ENCODE measurements at regions not wholly inside any gene's neighbourhood (a gene's known extent, or its start where the extent isn't known, plus 50 kb on each side); places are given as distances from the start of the nearest gene placed in this dataset.

DNA sequence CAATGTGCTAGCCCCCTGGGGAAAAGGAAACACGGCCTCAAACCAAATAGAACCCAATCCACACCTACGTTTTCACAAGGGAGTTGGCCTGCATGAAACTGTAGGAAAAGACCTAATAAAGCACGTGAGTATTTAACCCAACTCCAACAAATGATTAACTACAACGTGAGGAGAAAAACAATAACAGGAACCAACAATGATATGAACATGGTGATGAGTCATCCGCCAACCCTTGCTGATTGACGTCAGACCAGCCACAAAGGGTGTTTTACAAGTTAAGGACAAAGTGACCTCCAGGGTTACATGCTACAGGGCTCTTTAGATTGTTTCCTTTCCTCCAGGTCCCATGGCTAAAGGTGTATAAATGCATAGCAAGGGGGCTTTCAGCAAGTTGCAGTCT, 460.5 kb downstream of the COG6 start:
- TF ChIP-seq, protein P1, sequence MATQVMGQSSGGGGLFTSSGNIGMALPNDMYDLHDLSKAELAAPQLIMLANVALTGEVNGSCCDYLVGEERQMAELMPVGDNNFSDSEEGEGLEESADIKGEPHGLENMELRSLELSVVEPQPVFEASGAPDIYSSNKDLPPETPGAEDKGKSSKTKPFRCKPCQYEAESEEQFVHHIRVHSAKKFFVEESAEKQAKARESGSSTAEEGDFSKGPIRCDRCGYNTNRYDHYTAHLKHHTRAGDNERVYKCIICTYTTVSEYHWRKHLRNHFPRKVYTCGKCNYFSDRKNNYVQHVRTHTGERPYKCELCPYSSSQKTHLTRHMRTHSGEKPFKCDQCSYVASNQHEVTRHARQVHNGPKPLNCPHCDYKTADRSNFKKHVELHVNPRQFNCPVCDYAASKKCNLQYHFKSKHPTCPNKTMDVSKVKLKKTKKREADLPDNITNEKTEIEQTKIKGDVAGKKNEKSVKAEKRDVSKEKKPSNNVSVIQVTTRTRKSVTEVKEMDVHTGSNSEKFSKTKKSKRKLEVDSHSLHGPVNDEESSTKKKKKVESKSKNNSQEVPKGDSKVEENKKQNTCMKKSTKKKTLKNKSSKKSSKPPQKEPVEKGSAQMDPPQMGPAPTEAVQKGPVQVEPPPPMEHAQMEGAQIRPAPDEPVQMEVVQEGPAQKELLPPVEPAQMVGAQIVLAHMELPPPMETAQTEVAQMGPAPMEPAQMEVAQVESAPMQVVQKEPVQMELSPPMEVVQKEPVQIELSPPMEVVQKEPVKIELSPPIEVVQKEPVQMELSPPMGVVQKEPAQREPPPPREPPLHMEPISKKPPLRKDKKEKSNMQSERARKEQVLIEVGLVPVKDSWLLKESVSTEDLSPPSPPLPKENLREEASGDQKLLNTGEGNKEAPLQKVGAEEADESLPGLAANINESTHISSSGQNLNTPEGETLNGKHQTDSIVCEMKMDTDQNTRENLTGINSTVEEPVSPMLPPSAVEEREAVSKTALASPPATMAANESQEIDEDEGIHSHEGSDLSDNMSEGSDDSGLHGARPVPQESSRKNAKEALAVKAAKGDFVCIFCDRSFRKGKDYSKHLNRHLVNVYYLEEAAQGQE (IDR thresholded peaks at IDR 0.05; ENCODE audit: insufficient read depth in 1 of 2, low read depth in 2 of 2, low read length in 2 of 2), result no peak
- TF ChIP-seq POLR2AphosphoS5 (IDR thresholded peaks at IDR 0.05; ENCODE audit: low read depth, low read length), result no peak
- TF ChIP-seq TAF1 (IDR thresholded peaks at IDR 0.05; ENCODE audit: borderline replicate concordance, insufficient read depth, low read length), result no peak

GRCh38 chr13:40118337-40118736, 462.9 kb downstream of the COG6 start:
- TF ChIP-seq POLR2AphosphoS5 (IDR thresholded peaks at IDR 0.05; ENCODE audit: low read depth, low read length) (no peak), FOXP2 (optimal IDR thresholded peaks at IDR 0.05; ENCODE audit: borderline replicate concordance, extremely low read depth, extremely low read length, insufficient read depth) (no peak), SIN3A (IDR thresholded peaks at IDR 0.05; ENCODE audit: borderline replicate concordance, insufficient read depth, low read length) (no peak)

- no peak for TF ChIP-seq SIN3A (IDR thresholded peaks at IDR 0.05; ENCODE audit: borderline replicate concordance, insufficient read depth, low read length)
- TF ChIP-seq, protein P1 (IDR thresholded peaks at IDR 0.05; ENCODE audit: insufficient read depth in 1 of 2, low read depth in 2 of 2, low read length in 2 of 2), result no peak
- no peak for TF ChIP-seq POLR2AphosphoS5 (IDR thresholded peaks at IDR 0.05; ENCODE audit: low read depth, low read length)
- no peak for TF ChIP-seq FOXP2 (optimal IDR thresholded peaks at IDR 0.05; ENCODE audit: borderline replicate concordance, extremely low read depth, extremely low read length, insufficient read depth)
- TF ChIP-seq TAF1 (IDR thresholded peaks at IDR 0.05; ENCODE audit: borderline replicate concordance, insufficient read depth, low read length), result no peak
Measured at GRCh38 chr13:40119852-40120251, 464.4 kb downstream of the COG6 start.

DNA sequence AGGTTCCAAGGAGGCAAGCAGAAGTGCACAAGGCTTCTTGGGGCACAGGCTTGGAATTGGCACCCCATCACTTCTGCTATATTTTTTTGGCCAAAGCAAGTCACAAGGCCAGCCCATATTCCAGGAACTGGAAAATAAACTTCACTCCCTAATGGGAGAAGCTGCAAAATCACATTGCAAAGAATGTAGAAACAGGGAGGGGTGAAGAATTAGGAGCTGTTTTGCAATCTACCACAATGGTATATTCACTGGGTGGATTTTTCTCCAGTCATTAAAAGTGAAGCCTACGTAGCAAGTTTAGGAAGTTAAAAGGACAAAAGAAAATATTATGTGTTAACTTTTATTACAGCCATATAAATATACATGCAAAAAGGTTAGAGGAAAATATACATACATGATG, 464.8 kb downstream of the COG6 start:
- TF ChIP-seq, protein P1 (IDR thresholded peaks at IDR 0.05; ENCODE audit: insufficient read depth in 1 of 2, low read depth in 2 of 2, low read length in 2 of 2), result no peak
- no peak for TF ChIP-seq POLR2AphosphoS5 (IDR thresholded peaks at IDR 0.05; ENCODE audit: low read depth, low read length)
- no peak for TF ChIP-seq TAF1 (IDR thresholded peaks at IDR 0.05; ENCODE audit: borderline replicate concordance, insufficient read depth, low read length)
- no peak for TF ChIP-seq FOXP2 (optimal IDR thresholded peaks at IDR 0.05; ENCODE audit: borderline replicate concordance, extremely low read depth, extremely low read length, insufficient read depth)
- TF ChIP-seq SIN3A (IDR thresholded peaks at IDR 0.05; ENCODE audit: borderline replicate concordance, insufficient read depth, low read length), result no peak

GRCh38 chr13:40120781-40121180, 465.3 kb downstream of the COG6 start:
- TF ChIP-seq TAF1 (IDR thresholded peaks at IDR 0.05; ENCODE audit: borderline replicate concordance, insufficient read depth, low read length) (no peak), POLR2AphosphoS5 (IDR thresholded peaks at IDR 0.05; ENCODE audit: low read depth, low read length) (no peak), SIN3A (IDR thresholded peaks at IDR 0.05; ENCODE audit: borderline replicate concordance, insufficient read depth, low read length) (no peak), FOXP2 (optimal IDR thresholded peaks at IDR 0.05; ENCODE audit: borderline replicate concordance, extremely low read depth, extremely low read length, insufficient read depth) (no peak)
- TF ChIP-seq, protein P1 (IDR thresholded peaks at IDR 0.05; ENCODE audit: insufficient read depth in 1 of 2, low read depth in 2 of 2, low read length in 2 of 2), result no peak

All from PFSK-1 (cell line).